ENCODE measurements at regions not wholly inside any gene's neighbourhood (a gene's known extent, or its start where the extent isn't known, plus 50 kb on each side); places are given as distances from the start of the nearest gene placed in this dataset.

GRCh38 chr5:86814315-86814714 lies 196.6 kb downstream of the COX7C start:
- TF ChIP-seq, protein P1, sequence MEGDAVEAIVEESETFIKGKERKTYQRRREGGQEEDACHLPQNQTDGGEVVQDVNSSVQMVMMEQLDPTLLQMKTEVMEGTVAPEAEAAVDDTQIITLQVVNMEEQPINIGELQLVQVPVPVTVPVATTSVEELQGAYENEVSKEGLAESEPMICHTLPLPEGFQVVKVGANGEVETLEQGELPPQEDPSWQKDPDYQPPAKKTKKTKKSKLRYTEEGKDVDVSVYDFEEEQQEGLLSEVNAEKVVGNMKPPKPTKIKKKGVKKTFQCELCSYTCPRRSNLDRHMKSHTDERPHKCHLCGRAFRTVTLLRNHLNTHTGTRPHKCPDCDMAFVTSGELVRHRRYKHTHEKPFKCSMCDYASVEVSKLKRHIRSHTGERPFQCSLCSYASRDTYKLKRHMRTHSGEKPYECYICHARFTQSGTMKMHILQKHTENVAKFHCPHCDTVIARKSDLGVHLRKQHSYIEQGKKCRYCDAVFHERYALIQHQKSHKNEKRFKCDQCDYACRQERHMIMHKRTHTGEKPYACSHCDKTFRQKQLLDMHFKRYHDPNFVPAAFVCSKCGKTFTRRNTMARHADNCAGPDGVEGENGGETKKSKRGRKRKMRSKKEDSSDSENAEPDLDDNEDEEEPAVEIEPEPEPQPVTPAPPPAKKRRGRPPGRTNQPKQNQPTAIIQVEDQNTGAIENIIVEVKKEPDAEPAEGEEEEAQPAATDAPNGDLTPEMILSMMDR (conservative IDR thresholded peaks at IDR 0.05; ENCODE audit: low read length), result no peak
- TF ChIP-seq EZH2phosphoT487 (IDR thresholded peaks at IDR 0.05; ENCODE audit: borderline replicate concordance, low read depth, low read length), result no peak

Measured in OCI-LY7 (cell line).